ENCODE measurements at regions not wholly inside any gene's neighbourhood (a gene's known extent, or its start where the extent isn't known, plus 50 kb on each side); places are given as distances from the start of the nearest gene placed in this dataset.
A peak's percentile ranks its signal among the peaks of the same experiment; 100 is the strongest.
"Not testable (repeated sequence)": the region's sequence is repeated elsewhere in the genome, so short reads cannot be mapped to it uniquely, and the experiment has no call there.

GRCh38 chr9:17881371-17881770 lies 302.5 kb downstream of the SH3GL2 start:
- Histone ChIP-seq H3K27ac (ENCODE audit: low read depth in 1 of 2, low read length in 2 of 2) (no peak overlapping the region), H3K4me3 (ENCODE audit: low read length in 2 of 2) (no peak overlapping the region)
- intact Hi-C loops (cut with DNase I): no loop called here

GRCh38 chr9:17882688-17883594 lies 304.1 kb downstream of the SH3GL2 start:
- 88 to 92% methylated on average over 2 of the region's 2 CpGs for WGBS, 2 donors
- intact Hi-C loops (cut with DNase I): no loop called here
- no peak for ATAC-seq (ENCODE audit: low FRiP score)

More at GRCh38 chr9:17881371-17881770, 302.5 kb downstream of the SH3GL2 start:
- DNase-seq: no peak
- no peak for ATAC-seq (ENCODE audit: low FRiP score)
- no peaks in the 10 kb centered on the region for H3K9me3 ChIP-seq (ENCODE audit: control insufficient read depth, low read length)
- H3K36me3 ChIP-seq (ENCODE audit: control insufficient read depth in 1 of 2, insufficient read depth in 2 of 2, low read length in 1 of 2): no peaks in the 10 kb centered on the region
- H3K4me1 ChIP-seq (ENCODE audit: control insufficient read depth in 1 of 2, insufficient read depth in 2 of 2, low read length in 2 of 2): no peaks in the 10 kb centered on the region
- WGBS, 2 donors: 11 to 22% methylated on average over 9 of the region's 9 CpGs
- no peaks in the 10 kb centered on the region for H3K27me3 ChIP-seq (ENCODE audit: control insufficient read depth in 1 of 2, insufficient read depth in 2 of 2, low read length in 1 of 2)

GRCh38 chr9:17888066-17888465 lies 309.2 kb downstream of the SH3GL2 start:
- no peaks in the 10 kb centered on the region for H3K4me1 ChIP-seq (ENCODE audit: control insufficient read depth in 1 of 2, insufficient read depth in 2 of 2, low read length in 2 of 2)
- no peaks in the 10 kb centered on the region for H3K9me3 ChIP-seq (ENCODE audit: control insufficient read depth, low read length)
- H3K36me3 ChIP-seq (ENCODE audit: control insufficient read depth in 1 of 2, insufficient read depth in 2 of 2, low read length in 1 of 2): no peaks in the 10 kb centered on the region
- DNase-seq: no peak
- intact Hi-C loops (cut with DNase I): no loop called here
- H3K4me3 ChIP-seq (ENCODE audit: low read length in 2 of 2): no peak overlapping the region
- no peaks in the 10 kb centered on the region for H3K27me3 ChIP-seq (ENCODE audit: control insufficient read depth in 1 of 2, insufficient read depth in 2 of 2, low read length in 1 of 2)
- H3K27ac ChIP-seq (ENCODE audit: low read depth in 1 of 2, low read length in 2 of 2): no peak overlapping the region
- ATAC-seq (ENCODE audit: low FRiP score): no peak
- 89 to 93% methylated on average over 4 of the region's 4 CpGs for WGBS, 2 donors

More at GRCh38 chr9:17882688-17883594, 304.1 kb downstream of the SH3GL2 start:
- DNase-seq: no peak
- Histone ChIP-seq H3K9me3 (ENCODE audit: control insufficient read depth, low read length) (no peaks in the 10 kb centered on the region), H3K27ac (ENCODE audit: low read depth in 1 of 2, low read length in 2 of 2) (no peak overlapping the region), H3K4me1 (ENCODE audit: control insufficient read depth in 1 of 2, insufficient read depth in 2 of 2, low read length in 2 of 2) (no peaks in the 10 kb centered on the region), H3K4me3 (ENCODE audit: low read length in 2 of 2) (no peak overlapping the region), H3K36me3 (ENCODE audit: control insufficient read depth in 1 of 2, insufficient read depth in 2 of 2, low read length in 1 of 2) (no peaks in the 10 kb centered on the region), H3K27me3 (ENCODE audit: control insufficient read depth in 1 of 2, insufficient read depth in 2 of 2, low read length in 1 of 2) (no peaks in the 10 kb centered on the region)

- DNase-seq; H3K36me3 ChIP-seq (ENCODE audit: control insufficient read depth in 1 of 2, insufficient read depth in 2 of 2, low read length in 1 of 2); H3K4me3 ChIP-seq (ENCODE audit: low read length in 2 of 2); intact Hi-C loops (cut with DNase I); H3K27ac ChIP-seq (ENCODE audit: low read depth in 1 of 2, low read length in 2 of 2); H3K27me3 ChIP-seq (ENCODE audit: control insufficient read depth in 1 of 2, insufficient read depth in 2 of 2, low read length in 1 of 2); ATAC-seq (ENCODE audit: low FRiP score); H3K9me3 ChIP-seq (ENCODE audit: control insufficient read depth, low read length); H3K4me1 ChIP-seq (ENCODE audit: control insufficient read depth in 1 of 2, insufficient read depth in 2 of 2, low read length in 2 of 2): not testable (repeated sequence)
- 97 to 100% methylated on average over 1 of the region's 1 CpG for WGBS, 2 donors
Measured at GRCh38 chr9:17888964-17889363, 310.1 kb downstream of the SH3GL2 start.

- DNase-seq: no peak
- H3K36me3 ChIP-seq (ENCODE audit: control insufficient read depth in 1 of 2, insufficient read depth in 2 of 2, low read length in 1 of 2): no peaks in the 10 kb centered on the region
- ATAC-seq (ENCODE audit: low FRiP score): no peak
- 24 to 28% methylated on average over 4 of the region's 4 CpGs for WGBS, 2 donors
- intact Hi-C loops (cut with DNase I): loop anchor here (5.0 kb wide), 2 partner anchors 62 to 313 kb away; no protein-coding TSS in a partner anchor
- H3K27ac ChIP-seq (ENCODE audit: low read depth in 1 of 2, low read length in 2 of 2): no peak overlapping the region
- no peaks in the 10 kb centered on the region for H3K4me1 ChIP-seq (ENCODE audit: control insufficient read depth in 1 of 2, insufficient read depth in 2 of 2, low read length in 2 of 2)
- no peaks in the 10 kb centered on the region for H3K9me3 ChIP-seq (ENCODE audit: control insufficient read depth, low read length)
- H3K27me3 ChIP-seq (ENCODE audit: control insufficient read depth in 1 of 2, insufficient read depth in 2 of 2, low read length in 1 of 2): no peaks in the 10 kb centered on the region
- H3K4me3 ChIP-seq (ENCODE audit: low read length in 2 of 2): no peak overlapping the region
Measured at GRCh38 chr9:17894501-17895160, 315.8 kb downstream of the SH3GL2 start.

- WGBS, 2 donors: 60 to 68% methylated on average over 7 of the region's 7 CpGs
- no peaks in the 10 kb centered on the region for H3K27me3 ChIP-seq (ENCODE audit: control insufficient read depth in 1 of 2, insufficient read depth in 2 of 2, low read length in 1 of 2)
- H3K4me1 ChIP-seq (ENCODE audit: control insufficient read depth in 1 of 2, insufficient read depth in 2 of 2, low read length in 2 of 2): no peaks in the 10 kb centered on the region
- no peak overlapping the region for H3K27ac ChIP-seq (ENCODE audit: low read depth in 1 of 2, low read length in 2 of 2)
- ATAC-seq (ENCODE audit: low FRiP score) (no peak), DNase-seq (no peak)
- no peak overlapping the region for H3K4me3 ChIP-seq (ENCODE audit: low read length in 2 of 2)
- intact Hi-C loops (cut with DNase I): no loop called here
- H3K9me3 ChIP-seq (ENCODE audit: control insufficient read depth, low read length): no peaks in the 10 kb centered on the region
- H3K36me3 ChIP-seq (ENCODE audit: control insufficient read depth in 1 of 2, insufficient read depth in 2 of 2, low read length in 1 of 2): no peaks in the 10 kb centered on the region
Measured at GRCh38 chr9:17900606-17901005, 321.7 kb downstream of the SH3GL2 start.

GRCh38 chr9:17905366-17905765 lies 326.5 kb downstream of the SH3GL2 start:
- Histone ChIP-seq H3K27me3 (ENCODE audit: control insufficient read depth in 1 of 2, insufficient read depth in 2 of 2, low read length in 1 of 2) (no peaks in the 10 kb centered on the region), H3K27ac (ENCODE audit: low read depth in 1 of 2, low read length in 2 of 2) (no peak overlapping the region), H3K9me3 (ENCODE audit: control insufficient read depth, low read length) (no peaks in the 10 kb centered on the region), H3K4me1 (ENCODE audit: control insufficient read depth in 1 of 2, insufficient read depth in 2 of 2, low read length in 2 of 2) (no peaks in the 10 kb centered on the region), H3K4me3 (ENCODE audit: low read length in 2 of 2) (peak overlapping the region; percentile 65 to 76), H3K36me3 (ENCODE audit: control insufficient read depth in 1 of 2, insufficient read depth in 2 of 2, low read length in 1 of 2) (no peaks in the 10 kb centered on the region)
- DNase-seq (no peak), ATAC-seq (ENCODE audit: low FRiP score) (no peak)
- intact Hi-C loops (cut with DNase I): loop anchor here in 1 of 2 donors (5.0 kb wide), 3 partner anchors 93 to 302 kb away; no protein-coding TSS in a partner anchor
- WGBS, 2 donors: 30 to 34% methylated on average over 9 of the region's 9 CpGs

- Histone ChIP-seq H3K4me3 (ENCODE audit: low read length in 2 of 2) (peak overlapping the region; percentile 65 to 76), H3K27ac (ENCODE audit: low read depth in 1 of 2, low read length in 2 of 2) (peak overlapping the region in 1 of 2 donors; percentile 52), H3K9me3 (ENCODE audit: control insufficient read depth, low read length) (no peaks in the 10 kb centered on the region), H3K36me3 (ENCODE audit: control insufficient read depth in 1 of 2, insufficient read depth in 2 of 2, low read length in 1 of 2) (no peaks in the 10 kb centered on the region), H3K27me3 (ENCODE audit: control insufficient read depth in 1 of 2, insufficient read depth in 2 of 2, low read length in 1 of 2) (no peaks in the 10 kb centered on the region), H3K4me1 (ENCODE audit: control insufficient read depth in 1 of 2, insufficient read depth in 2 of 2, low read length in 2 of 2) (no peaks in the 10 kb centered on the region)
- WGBS, 2 donors: 1% methylated on average over 16 of the region's 16 CpGs
- no peak for ATAC-seq (ENCODE audit: low FRiP score)
- DNase-seq: peak; percentile 47 to 62
- intact Hi-C loops (cut with DNase I): loop anchor here in 1 of 2 donors (5.0 kb wide), 3 partner anchors 93 to 302 kb away; no protein-coding TSS in a partner anchor
Measured at GRCh38 chr9:17905781-17906175, 326.9 kb downstream of the SH3GL2 start.
